ENCODE measurements at regions not wholly inside any gene's neighbourhood (a gene's known extent, or its start where the extent isn't known, plus 50 kb on each side); places are given as distances from the start of the nearest gene placed in this dataset.

DNA sequence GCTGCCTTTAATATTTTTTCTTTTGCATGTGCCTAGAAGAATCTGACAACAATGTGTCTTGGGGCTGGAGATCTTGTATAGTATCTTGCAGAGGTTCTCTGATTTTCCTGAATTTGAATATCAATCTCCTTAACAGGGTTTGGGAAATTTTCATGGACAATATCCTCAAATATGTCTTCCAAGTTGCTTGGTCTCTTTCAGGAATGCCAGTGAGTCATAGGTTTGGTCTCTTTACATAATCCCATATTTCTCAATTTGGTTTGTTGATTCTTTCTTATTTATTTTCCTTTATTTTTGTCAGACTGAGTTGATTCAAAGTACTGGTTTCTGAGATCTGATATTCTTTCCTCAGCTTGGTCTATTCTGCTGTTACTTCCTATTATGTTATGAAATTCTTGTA is 208.7 kb upstream of the GLI3 start:
- DNase-seq (ENCODE audit: low spot score), result no peak

DNA sequence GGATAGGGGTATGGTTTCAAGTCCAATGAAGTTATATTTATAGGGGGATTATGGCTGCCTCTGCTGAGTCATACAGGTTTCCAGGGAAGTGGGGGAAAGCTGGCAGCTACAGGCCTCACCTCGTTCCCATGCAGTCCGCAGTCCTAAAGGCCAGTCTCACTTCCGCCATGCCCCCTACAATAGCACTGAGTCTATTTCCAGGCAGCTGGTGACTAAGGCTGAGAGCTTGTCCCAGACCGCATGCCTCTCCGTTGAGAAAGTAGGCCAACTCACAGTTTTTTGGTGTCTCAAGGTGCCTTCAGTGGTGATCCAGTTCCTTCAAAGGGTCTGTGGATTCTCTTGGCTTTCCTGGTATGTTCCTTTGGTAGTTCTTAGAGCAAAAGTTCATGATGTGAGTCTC is 203.9 kb upstream of the GLI3 start:
- DNase-seq (ENCODE audit: low spot score), result no peak

DNA sequence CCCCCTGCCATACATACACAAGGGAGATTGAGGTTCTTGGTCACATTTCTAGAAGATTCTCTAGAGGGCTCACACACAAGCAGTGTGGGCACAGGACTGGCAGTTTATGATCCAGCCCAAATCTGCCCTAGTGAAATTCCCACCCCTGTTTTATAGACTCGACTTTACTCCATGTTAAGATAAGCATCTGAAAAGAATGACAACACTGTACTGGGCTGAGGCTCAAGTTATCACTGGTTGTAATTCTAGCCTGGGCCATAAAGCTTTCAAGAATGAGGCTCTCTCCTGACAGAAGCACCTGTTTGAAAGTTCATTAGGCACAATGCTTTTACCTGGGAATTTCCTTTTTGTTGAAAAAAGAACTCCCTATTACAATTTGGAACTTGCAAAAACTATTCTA is 195.6 kb upstream of the GLI3 start:
- DNase-seq (ENCODE audit: low spot score), result no peak

DNA sequence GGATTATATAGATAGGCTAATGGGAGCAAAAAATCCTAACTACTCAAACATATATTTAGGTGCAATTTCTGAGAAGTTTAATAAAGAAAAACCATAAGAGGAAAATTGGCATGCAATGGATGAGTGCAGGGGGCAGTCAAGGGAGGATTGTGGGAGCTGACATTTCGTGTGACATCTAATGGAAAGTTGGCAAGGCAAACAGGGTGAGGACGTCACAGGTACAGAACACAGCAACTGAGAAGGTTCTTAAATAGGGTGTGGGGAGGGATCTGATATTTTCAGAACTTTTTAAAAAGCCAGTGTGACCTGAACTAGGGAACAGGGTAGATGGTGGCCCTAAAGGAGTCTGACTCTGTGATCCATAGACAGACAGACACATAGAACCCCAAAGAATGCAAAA is 194.9 kb upstream of the GLI3 start:
- no peak for DNase-seq (ENCODE audit: low spot score)

DNA sequence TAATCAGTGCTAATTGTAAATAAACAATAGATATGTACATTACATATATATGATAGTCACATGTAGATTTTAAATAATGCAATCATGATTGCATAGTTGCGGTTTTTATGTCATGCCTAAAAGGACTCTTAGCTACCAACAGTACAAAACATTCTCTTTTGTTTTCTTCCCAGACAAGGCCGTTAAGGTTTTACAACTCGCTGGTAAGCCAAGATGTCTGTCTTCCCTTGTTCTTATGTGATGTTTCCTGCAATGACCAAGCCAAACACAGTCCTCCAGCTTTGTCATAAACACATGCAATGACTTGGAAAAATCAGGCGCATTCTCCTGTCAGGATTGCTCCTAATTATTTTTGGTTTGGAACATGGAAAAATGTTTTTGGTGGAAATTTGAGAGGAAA is 192.3 kb upstream of the GLI3 start:
- no peak for DNase-seq (ENCODE audit: low spot score)

DNA sequence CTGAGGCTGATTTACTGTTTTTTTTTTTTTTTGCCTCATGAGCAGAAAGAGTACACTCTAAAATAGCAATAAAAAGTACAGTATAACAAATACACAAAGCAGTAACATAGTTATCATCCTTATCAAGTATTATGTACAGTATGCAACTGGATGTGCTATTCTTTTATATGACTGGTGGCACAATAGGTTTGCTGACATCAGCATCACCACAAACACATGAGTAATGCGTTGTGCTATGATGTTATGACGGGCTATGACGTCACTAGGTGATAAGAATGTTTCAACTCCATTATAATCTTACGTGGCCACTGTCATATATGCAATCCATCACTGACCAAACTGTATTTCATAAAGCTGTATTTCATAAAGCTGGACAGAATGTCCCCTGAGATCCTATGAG is 189.2 kb upstream of the GLI3 start:
- DNase-seq (ENCODE audit: low spot score), result no peak

DNA sequence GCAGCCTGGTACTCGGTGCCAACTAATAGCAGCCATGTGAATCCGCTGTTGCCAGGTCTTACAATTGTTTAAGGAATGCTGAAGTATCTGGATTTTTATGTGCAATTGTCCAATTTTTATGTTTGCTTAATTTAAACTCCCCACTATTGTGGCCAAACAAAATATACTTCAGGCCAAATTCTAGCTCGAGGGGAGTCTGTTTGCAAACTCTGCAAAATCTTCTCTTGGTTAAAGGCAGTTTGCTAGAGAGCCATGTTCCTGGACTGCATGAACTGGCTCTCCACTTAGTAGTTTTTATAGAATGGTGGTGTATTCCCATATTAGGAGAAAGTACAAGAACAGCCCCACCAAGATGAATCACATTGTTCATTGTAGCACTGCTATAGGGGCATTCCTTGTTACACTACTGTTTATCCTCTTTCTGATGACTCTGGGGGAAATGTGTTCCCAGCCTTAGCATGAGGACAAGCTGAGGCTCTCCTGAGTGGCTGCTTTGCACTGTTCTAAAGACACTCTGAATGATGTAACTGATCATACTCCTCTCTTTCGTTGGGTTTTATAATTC is 178.0 kb upstream of the GLI3 start:
- DNase-seq (ENCODE audit: low spot score), result no peak

DNA sequence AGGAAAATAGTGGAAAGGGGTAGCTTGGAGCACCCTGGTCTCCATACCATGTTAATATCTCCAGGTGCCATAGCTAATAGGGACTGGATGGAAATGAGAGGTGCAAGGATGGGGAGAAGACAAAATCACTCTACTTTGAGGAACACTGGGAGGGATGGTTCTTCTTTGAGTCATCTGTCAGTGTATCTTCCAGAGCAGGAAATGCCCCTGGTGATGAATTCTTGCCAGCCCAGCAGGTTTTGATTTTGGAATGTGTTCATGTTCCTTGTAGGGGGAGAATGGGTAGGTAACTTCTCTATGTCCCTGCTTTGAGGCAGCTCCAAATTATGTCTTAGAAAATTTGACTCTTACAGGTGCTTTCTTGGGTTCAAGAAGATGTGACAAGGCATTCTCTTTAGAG is 177.0 kb upstream of the GLI3 start:
- DNase-seq (ENCODE audit: low spot score), result no peak

DNA sequence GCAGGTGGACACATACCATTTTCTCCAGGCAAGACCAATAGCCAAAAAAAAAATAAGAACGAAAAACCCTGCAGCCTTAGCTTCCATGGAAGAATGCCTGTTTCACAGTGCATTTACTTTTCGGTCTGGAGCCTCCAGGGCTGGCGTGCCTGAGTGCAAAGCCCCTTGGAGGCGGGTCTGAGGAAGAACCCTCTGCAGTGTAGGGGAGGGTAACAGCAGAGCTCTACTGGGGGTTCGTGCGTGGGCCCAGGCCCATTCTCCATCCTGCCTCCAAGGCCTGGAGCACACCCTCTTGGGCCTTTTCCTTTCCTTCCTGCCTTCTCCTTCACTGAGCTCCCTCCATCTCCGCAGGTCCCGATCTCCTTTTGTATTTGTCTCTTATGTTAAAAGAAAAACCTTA is 172.3 kb upstream of the GLI3 start:
- DNase-seq (ENCODE audit: low spot score), result no peak

DNA sequence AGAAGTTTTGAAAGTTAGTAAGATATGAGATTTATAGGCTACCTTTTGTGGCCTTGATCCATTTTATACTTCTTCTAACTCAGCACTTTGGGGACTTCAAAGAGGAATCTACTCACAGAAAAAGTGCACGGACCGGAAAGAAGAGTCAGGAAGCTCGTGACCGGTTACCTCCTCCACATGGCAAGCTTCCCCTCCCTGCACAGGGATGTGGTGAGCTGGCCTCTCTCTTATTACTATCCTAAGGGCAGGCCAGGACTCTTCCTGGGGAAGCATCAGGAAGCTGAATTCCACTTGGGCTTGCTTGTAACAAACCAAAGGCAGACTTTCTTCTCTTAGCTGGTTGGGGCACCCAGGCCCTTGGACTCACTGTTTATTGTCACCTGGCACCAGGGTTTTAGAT is 170.8 kb upstream of the GLI3 start:
- DNase-seq (ENCODE audit: low spot score), result peak; percentile 14

DNA sequence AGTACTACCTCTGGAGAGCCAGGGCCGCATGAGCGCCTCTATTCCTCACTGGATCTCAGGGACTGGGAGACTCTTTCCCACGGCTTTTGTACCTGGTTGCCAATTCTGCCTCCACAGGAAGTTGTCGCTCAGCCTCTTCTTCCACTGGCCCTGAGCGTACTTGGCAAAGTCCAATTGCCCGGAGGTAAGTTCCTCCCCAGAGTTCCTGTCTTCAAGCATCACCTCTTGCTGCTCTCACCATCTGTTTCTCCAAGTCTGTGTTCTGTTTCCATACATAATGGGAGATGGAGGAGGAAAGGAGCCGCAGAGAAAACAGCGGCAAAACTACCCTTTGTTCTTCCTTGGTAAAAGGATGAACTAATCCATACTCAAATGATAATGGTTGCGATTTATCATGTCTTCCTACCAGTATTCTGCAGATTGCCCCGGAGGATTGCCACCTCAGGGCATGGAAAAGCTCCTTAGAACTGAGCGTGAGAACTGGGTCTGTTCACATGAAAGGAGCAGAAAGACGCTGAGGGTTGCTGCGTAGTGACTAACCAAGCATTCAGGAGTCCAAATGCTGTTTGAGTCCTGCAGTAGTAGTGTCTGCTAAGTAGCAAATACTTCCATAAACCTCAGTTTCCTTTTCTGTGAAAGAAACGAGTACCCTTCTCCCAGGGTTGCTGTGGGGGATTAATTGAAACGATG is 170.2 kb upstream of the GLI3 start:
- no peak for DNase-seq (ENCODE audit: low spot score)

DNA sequence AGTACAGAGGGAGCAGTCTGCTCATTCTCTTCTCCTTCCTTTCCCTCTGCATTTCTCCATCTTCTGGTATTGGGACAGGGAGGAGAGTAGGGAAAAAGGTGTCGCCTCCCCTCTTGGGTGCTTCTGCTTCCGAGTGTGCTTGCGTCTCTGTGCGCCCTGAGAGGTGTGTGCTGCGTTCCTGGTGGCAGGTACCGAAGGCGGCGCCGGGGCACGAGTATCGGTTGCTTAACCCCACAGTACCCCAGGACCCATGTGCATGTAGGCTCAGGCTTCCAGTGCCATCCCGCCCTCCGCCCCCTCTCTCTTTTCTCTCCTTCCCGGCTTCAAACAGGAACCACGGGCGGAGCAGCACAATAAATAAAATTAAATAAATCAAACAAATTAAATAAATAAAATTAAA is 169.3 kb upstream of the GLI3 start:
- DNase-seq (ENCODE audit: low spot score), result no peak

DNA sequence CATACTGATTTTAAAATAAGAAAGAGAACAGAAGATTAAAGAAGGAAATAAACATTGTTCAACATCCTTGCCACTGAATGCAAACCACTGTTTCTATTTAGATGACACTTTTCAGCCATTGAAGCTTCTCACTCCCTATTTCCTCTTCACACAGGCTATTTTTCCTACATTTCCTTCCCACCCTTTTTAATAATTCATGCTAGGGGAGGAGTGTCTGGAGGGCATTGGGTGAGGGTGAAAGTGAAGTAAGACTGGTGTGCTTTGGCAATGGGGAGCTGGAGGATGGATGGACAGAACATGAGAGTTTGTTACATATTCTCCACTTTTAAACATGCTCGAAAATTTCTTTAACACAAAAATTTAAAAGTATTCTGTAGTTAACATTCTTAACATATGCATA is 168.8 kb upstream of the GLI3 start:
- no peak for DNase-seq (ENCODE audit: low spot score)

DNA sequence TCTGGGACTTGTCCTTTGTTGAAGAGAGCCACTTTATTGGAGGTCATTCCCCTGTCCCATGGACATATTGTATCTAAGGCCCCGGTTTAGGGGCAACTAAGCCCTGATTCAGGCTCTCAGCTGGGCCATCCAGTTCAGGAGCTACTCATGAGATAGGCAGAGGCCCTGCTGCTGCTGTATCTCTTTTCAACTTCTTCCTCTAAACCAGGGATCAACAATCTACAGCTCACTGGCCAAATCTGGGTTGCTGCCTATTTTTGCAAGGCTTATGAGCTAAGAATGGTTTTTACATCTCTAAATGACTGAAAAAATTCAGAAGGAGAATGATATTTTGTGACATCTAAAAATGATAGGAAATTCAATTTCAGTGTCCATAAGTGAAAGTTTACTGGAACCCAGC is 166.8 kb upstream of the GLI3 start:
- no peak for DNase-seq (ENCODE audit: low spot score)

DNA sequence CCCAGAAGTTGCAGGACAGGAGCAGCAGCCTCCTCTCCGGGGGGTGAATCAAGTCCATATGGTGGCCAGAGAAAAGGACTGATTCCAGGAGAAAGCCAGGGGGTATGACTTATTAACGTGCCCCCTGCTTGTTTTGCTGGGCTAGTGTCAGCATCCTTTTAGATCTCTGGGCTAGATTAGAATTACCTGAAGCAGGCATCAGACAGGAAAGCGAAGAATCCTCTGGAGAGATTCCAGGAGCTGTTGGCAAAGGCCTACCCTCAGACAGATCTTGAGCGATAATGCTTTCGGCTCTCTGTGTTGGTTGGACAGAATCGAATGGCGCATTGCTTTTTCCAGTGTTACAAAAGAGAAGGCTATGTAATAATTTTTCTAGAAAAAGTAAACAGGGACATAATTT is 164.0 kb upstream of the GLI3 start:
- DNase-seq (ENCODE audit: low spot score), result no peak

DNA sequence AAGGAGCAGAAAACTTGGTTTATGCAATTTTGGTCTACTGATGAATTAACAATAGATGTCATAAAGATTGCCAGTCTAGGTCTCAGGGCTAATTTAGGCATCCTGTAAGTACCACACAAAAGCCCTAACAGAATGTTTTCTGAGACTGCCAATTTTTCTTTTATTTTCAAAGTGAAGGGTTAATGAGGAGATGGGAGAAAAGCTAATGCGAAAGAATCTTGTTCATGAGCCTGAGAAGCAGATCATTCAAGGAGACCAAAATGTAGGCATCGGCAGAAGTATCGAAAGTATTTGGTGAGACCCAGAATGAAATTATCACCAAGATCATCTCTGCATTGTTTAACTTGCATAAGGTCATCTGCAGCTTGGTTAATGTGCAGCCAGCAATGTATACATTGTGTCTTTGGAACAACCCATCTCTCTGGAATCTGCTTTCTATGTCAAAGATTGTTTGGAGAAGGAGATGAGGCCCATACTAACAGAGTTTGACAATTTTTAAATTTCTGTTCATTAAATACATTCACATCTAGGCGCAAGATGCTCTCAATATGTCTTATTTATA is 163.3 kb upstream of the GLI3 start:
- DNase-seq (ENCODE audit: low spot score), result no peak

DNA sequence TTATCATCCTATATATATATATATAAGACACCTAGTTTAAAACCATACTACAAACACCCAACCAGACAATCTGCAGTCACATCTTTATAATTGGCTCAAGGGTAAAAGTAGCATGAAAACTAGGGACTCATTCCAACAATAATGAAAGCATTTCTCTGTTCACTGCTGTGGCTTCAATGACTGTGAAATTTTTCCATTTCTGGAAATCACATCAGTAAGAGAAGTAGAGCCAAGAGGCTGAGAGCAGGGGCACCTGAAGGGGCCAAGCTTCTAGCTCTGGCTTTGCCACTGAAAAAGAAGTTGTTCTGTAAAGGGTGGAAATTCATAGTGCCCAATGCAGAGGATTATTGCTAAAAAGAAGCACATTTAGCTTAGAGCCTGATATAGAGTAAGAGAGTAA is 158.6 kb upstream of the GLI3 start:
- DNase-seq (ENCODE audit: low spot score), result no peak

DNA sequence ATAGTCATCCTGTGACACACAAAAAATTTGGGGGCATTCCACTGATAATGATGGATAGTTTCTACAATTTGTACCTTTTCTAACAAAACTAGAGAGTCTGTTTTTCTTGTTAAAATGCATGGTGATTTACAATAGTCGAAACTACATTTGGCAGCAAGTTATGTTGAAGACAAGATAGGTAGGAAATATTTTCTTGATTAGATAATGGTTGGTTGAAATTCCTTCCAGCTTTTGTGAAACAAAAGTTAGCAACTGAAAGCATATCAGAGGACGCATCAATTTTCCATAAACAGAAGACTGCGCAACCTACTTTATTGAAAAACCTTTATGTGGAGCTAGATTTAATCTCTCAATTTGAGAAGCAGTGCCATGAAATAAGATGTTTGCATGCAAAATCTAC is 155.8 kb upstream of the GLI3 start:
- DNase-seq (ENCODE audit: low spot score), result no peak

DNA sequence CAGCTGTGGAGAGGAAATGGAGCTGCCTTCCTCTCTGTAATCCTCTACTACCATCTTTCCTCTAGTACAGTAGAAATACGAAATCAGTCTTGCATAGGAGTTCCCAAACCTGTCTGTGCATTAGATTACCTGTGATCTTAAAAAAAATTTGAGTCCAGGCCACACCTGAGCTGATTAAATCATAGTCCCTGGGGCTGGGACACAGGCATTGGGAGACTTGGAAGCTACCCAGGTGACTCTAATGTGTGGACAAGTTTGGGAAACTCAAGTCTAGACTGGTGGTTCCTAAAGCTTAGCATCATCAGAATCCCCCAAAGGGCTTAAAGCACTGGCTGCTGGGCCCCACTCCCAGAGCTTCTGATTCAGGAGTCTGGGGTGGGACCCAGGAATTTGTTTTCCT is 152.7 kb upstream of the GLI3 start:
- DNase-seq (ENCODE audit: low spot score), result no peak

DNA sequence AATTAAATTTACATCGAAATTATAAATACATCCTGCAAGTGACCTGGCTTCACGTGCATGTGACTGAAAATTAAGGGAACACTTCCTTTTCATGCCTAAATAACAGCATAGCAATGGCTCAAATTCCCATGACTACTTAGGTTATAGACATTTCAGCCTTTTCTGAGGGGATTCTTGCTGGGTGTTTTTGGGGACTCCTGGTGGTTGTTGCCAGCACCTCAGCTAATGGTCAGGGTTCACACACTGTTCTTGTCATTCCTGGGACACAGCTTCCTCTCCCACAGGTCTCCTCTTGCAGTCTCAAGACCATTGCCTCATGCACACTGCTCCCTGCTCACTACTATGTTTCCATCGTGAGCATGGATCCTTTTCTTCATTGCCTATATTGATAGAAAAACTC is 148.9 kb upstream of the GLI3 start:
- DNase-seq (ENCODE audit: low spot score), result no peak

DNA sequence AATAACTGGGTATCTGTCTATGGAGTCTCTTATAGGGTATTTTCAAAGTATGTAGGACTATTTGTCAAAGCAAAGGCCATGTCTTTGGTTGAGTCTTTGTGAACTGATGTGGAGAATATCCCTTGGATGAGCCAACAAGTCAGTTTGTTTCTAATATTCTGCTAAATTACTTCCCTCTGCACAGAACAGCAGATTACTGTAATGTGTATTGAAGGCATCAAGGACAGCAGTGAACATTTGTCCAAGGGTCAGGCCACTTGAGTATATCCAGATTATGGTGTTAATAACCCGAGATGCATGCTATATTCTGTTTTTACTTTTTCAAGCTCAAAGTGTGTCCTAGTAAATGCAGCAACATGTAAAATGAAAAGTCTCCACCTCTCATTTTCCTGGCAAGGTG is 144.2 kb upstream of the GLI3 start:
- no peak for DNase-seq (ENCODE audit: low spot score)

DNA sequence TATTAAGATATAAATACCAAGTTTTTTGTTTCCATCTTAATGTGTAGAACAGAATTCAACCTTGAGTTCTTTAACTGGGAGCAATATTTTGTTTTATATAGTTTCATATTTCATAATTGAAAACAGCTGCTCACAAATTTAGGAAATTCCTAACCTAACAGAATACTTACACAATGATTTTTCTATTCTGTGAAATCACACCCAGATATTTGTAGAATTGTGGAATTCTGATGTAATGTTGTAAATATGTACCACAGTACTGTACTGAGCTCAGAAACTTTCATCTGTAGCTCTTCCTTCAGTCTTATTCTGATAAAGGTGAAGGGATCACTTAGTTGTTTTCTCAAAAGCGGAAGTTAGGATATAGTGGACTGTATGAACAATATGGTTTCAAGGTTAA is 143.4 kb upstream of the GLI3 start:
- DNase-seq (ENCODE audit: low spot score), result no peak

DNA sequence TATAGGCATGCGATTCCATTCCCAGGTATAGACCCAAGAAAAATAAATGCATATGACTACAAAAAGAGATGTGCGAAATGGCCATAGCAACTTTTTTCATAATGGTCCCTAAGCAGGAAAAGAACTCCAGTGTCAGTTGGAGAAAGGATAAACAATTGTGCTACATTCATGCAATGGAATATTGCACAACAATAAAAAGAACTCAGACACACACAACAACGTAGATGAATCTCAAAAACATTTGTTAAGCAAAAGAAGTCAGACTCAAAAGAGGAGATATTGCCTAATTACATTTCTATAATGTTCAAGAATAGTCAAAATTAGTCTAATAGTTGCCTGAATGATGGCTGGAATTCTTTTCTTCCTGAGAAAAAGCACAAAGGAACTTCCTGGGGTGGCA is 141.1 kb upstream of the GLI3 start:
- DNase-seq (ENCODE audit: low spot score), result no peak

DNA sequence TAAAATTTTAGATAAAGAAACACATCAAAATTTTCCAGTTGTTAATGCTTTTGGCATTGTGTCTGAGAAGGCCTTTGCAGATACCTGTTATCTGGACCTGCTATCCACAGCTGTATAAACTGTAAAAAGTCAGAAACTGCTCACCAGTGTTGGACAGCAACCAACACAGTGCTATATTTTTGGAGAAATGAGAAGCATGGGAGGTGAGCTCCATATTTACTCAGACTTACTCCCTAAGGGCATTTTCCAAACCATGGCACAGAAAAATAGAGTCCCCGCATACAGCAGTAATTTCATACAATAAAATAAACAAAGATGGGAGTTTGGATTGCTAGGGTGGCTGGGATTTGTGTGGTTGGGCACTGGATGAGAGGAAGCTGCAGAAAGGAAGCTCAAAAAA is 136.3 kb upstream of the GLI3 start:
- no peak for DNase-seq (ENCODE audit: low spot score)

Measured in kidney capillary endothelial cell (primary cell).